Neural cell (in vitro differentiated cells): ENCODE measurements at regions not wholly inside any gene's neighbourhood (a gene's known extent, or its start where the extent isn't known, plus 50 kb on each side); places are given as distances from the start of the nearest gene placed in this dataset.

Experiments used
- EP300 ChIP-seq: fragments of 450-650 bp; conservative IDR thresholded peaks from 2 replicates; pipeline ENCODE4 v1.6.1; 2014; ENCODE audit warnings: antibody characterized with exemption, mild to moderate bottlenecking, moderate library complexity; ENCODE audit not compliant: poor library complexity, severe bottlenecking
- EZH2 ChIP-seq: fragments of 200-600, 300-800 bp; shearing (Covaris generic), sonication (generic); IDR thresholded peaks from 2 replicates; pipeline ENCODE4 v1.6.1; 2014; ENCODE audit warnings: antibody characterized with exemption, low read length, borderline replicate concordance, mild to moderate bottlenecking; ENCODE audit not compliant: insufficient read depth, poor library complexity, severe bottlenecking
- MXI1 ChIP-seq: fragments of 450-650 bp; conservative IDR thresholded peaks from 2 replicates; pipeline ENCODE4 v1.6.1; 2014; ENCODE audit warnings: antibody characterized with exemption, mild to moderate bottlenecking; ENCODE audit not compliant: poor library complexity, severe bottlenecking
- POLR2AphosphoS5 ChIP-seq: IDR thresholded peaks from 2 replicates; pipeline ENCODE4 v1.6.1; 2012
- RAD21 ChIP-seq: fragments of 450-650 bp; conservative IDR thresholded peaks from 2 replicates; pipeline ENCODE4 v1.6.1; 2014; ENCODE audit warnings: antibody characterized with exemption, mild to moderate bottlenecking, moderate library complexity
- SMC3 ChIP-seq: fragments of 450-650 bp; conservative IDR thresholded peaks from 2 replicates; pipeline ENCODE4 v1.6.1; 2014; ENCODE audit warnings: antibody characterized with exemption, mild to moderate bottlenecking, moderate library complexity; ENCODE audit not compliant: poor library complexity
- TAF1 ChIP-seq: IDR thresholded peaks from 2 replicates; pipeline ENCODE4 v1.6.1; 2012; ENCODE audit warnings: low read depth
- TF ChIP-seq, protein P1 (sequence below): fragments of 450-650 bp; IDR thresholded peaks from 2 replicates; pipeline ENCODE4 v1.5.1; 2014; ENCODE audit warnings: antibody characterized with exemption, mild to moderate bottlenecking, moderate library complexity; ENCODE audit not compliant: poor library complexity, severe bottlenecking
- TF ChIP-seq, protein P2 (sequence below): IDR thresholded peaks from 2 replicates; pipeline ENCODE4 v1.6.1; 2012; ENCODE audit warnings: borderline replicate concordance

DNA sequence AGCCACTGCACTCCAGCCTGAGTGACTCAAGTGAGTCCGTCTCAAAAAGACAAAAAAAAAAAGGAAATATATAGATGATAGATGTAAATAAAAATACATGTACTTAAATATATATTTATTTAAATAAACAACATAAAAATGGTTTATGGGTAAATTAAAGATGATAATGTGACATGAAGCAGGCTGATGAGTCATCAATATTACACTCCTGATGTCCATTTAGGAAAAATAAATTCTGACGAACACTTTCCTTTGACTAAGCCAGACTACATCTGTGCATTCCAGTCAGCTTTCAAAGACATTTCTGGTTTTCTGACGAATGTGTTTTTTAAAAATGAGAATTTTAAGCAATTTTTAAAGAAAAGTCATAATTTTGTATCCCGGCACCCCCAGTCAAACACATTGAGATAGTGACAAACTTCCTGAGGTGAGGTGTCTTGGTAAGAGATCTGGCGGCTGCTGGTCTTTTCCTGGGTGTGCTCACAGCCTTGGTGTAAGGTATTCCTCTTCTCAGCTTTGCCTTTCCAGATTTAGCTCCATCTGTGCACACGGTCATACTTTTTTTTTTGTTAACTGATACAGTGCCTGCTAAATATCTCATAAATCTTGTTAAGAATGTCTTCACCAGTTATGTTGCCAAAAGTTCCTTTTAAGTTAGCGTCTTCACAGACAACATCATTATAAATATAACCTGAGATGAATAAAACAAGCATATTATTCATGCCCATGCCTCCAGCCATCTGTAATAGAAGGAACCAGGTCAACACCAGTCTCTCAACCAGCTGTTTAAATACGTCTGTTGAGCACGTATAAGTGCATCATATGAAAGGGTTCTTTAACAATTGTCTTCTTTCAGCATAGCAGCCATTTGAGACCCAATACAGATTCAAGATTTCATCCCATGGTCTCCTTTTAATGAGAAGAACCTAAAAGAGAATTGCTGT is 214.5 kb upstream of the PLD5 start:
- TF ChIP-seq, protein P1, sequence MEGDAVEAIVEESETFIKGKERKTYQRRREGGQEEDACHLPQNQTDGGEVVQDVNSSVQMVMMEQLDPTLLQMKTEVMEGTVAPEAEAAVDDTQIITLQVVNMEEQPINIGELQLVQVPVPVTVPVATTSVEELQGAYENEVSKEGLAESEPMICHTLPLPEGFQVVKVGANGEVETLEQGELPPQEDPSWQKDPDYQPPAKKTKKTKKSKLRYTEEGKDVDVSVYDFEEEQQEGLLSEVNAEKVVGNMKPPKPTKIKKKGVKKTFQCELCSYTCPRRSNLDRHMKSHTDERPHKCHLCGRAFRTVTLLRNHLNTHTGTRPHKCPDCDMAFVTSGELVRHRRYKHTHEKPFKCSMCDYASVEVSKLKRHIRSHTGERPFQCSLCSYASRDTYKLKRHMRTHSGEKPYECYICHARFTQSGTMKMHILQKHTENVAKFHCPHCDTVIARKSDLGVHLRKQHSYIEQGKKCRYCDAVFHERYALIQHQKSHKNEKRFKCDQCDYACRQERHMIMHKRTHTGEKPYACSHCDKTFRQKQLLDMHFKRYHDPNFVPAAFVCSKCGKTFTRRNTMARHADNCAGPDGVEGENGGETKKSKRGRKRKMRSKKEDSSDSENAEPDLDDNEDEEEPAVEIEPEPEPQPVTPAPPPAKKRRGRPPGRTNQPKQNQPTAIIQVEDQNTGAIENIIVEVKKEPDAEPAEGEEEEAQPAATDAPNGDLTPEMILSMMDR, result no peak
- TF ChIP-seq EP300 (no peak), EZH2 (no peak), POLR2AphosphoS5 (no peak), RAD21 (no peak), TAF1 (no peak), SMC3 (no peak), MXI1 (no peak)
- TF ChIP-seq, protein P2, sequence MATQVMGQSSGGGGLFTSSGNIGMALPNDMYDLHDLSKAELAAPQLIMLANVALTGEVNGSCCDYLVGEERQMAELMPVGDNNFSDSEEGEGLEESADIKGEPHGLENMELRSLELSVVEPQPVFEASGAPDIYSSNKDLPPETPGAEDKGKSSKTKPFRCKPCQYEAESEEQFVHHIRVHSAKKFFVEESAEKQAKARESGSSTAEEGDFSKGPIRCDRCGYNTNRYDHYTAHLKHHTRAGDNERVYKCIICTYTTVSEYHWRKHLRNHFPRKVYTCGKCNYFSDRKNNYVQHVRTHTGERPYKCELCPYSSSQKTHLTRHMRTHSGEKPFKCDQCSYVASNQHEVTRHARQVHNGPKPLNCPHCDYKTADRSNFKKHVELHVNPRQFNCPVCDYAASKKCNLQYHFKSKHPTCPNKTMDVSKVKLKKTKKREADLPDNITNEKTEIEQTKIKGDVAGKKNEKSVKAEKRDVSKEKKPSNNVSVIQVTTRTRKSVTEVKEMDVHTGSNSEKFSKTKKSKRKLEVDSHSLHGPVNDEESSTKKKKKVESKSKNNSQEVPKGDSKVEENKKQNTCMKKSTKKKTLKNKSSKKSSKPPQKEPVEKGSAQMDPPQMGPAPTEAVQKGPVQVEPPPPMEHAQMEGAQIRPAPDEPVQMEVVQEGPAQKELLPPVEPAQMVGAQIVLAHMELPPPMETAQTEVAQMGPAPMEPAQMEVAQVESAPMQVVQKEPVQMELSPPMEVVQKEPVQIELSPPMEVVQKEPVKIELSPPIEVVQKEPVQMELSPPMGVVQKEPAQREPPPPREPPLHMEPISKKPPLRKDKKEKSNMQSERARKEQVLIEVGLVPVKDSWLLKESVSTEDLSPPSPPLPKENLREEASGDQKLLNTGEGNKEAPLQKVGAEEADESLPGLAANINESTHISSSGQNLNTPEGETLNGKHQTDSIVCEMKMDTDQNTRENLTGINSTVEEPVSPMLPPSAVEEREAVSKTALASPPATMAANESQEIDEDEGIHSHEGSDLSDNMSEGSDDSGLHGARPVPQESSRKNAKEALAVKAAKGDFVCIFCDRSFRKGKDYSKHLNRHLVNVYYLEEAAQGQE, result no peak
